ENCODE measurements at regions not wholly inside any gene's neighbourhood (a gene's known extent, or its start where the extent isn't known, plus 50 kb on each side); places are given as distances from the start of the nearest gene placed in this dataset.

GRCh38 chr18:72235422-72235821, 308.7 kb downstream of the CBLN2 start:
- TF ChIP-seq EED (CRISPR knock-in tag; IDR thresholded peaks at IDR 0.05) (no peak), ADNP (CRISPR knock-in tag; IDR thresholded peaks at IDR 0.05) (no peak), ZSCAN29 (CRISPR knock-in tag; conservative IDR thresholded peaks at IDR 0.05) (no peak), PRPF4 (IDR thresholded peaks at IDR 0.05; ENCODE audit: low read depth, low read length, poor library complexity, severe bottlenecking) (no peak), MEIS1 (CRISPR knock-in tag; IDR thresholded peaks at IDR 0.05; ENCODE audit: borderline replicate concordance) (no peak), KMT2A (CRISPR knock-in tag; IDR thresholded peaks at IDR 0.05) (no peak), CBX2 (IDR thresholded peaks at IDR 0.05; ENCODE audit: low read depth, low read length) (no peak), CBX2 (CRISPR knock-in tag; IDR thresholded peaks at IDR 0.05; ENCODE audit: low read depth) (no peak), STAT5B (CRISPR knock-in tag; IDR thresholded peaks at IDR 0.05) (no peak), RFX1 (IDR thresholded peaks at IDR 0.05) (no peak), SRSF4 (IDR thresholded peaks at IDR 0.05; ENCODE audit: low read depth, low read length, poor library complexity, severe bottlenecking) (no peak), ZNF274 (CRISPR knock-in tag; IDR thresholded peaks at IDR 0.05) (no peak)
- TF ChIP-seq, protein P1, sequence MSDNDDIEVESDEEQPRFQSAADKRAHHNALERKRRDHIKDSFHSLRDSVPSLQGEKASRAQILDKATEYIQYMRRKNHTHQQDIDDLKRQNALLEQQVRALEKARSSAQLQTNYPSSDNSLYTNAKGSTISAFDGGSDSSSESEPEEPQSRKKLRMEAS (IDR thresholded peaks at IDR 0.05): no peak
- TF ChIP-seq, protein P2, sequence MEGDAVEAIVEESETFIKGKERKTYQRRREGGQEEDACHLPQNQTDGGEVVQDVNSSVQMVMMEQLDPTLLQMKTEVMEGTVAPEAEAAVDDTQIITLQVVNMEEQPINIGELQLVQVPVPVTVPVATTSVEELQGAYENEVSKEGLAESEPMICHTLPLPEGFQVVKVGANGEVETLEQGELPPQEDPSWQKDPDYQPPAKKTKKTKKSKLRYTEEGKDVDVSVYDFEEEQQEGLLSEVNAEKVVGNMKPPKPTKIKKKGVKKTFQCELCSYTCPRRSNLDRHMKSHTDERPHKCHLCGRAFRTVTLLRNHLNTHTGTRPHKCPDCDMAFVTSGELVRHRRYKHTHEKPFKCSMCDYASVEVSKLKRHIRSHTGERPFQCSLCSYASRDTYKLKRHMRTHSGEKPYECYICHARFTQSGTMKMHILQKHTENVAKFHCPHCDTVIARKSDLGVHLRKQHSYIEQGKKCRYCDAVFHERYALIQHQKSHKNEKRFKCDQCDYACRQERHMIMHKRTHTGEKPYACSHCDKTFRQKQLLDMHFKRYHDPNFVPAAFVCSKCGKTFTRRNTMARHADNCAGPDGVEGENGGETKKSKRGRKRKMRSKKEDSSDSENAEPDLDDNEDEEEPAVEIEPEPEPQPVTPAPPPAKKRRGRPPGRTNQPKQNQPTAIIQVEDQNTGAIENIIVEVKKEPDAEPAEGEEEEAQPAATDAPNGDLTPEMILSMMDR (CRISPR knock-in tag; IDR thresholded peaks at IDR 0.05): no peak

All from HepG2 (cell line).